ENCODE measurements at regions not wholly inside any gene's neighbourhood (a gene's known extent, or its start where the extent isn't known, plus 50 kb on each side); places are given as distances from the start of the nearest gene placed in this dataset.
A peak's percentile ranks its signal among the peaks of the same experiment; 100 is the strongest.

DNA sequence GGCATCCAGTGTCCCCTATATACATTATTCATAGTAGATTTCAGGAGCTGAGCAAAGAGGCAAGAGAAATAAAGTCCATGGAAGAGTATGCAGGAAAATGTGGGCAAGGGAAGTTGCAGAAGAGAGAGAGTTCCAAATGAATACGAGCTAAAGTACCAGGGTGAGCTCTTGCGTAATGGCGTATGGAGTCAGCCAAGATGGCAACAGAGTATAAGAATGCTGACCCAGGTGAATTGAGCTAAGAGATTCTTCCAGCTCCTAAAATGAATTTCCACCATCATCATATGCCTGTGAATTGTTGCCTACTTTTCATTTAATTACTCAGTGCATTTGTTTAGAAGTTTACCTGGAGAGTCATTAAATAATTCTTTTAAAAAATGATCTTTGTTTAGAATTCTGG is 153.2 kb upstream of the CNTNAP4 start:
- Histone ChIP-seq H2AFZ (ENCODE audit: low read length) (no peak overlapping the region), H3K27me3 (ENCODE audit: control insufficient read depth in 1 of 2, insufficient read depth in 2 of 2, low read length in 2 of 2) (no peaks in the 10 kb centered on the region), H3K9ac (ENCODE audit: insufficient read depth, low read depth, low read length) (no peak overlapping the region), H3K4me1 (ENCODE audit: insufficient read depth, low read length) (no peaks in the 10 kb centered on the region), H4K20me1 (ENCODE audit: insufficient read depth, low read length) (no peaks in the 10 kb centered on the region), H3K27ac (ENCODE audit: extremely low read length, insufficient read depth, low read length) (no peak overlapping the region), H3K4me3 (replicated peaks in 1 of 3; ENCODE audit: insufficient read depth in 1 of 3, low read depth in 2 of 3, low read length in 3 of 3) (no peak overlapping the region), H3K36me3 (replicated peaks in 1 of 2; ENCODE audit: control insufficient read depth in 1 of 2, insufficient read depth in 2 of 2, low read length in 2 of 2) (no peaks in the 10 kb centered on the region), H3K79me2 (ENCODE audit: insufficient read depth, low read length) (no peaks in the 10 kb centered on the region), H3K9me3 (ENCODE audit: low read length) (no peaks in the 10 kb centered on the region), H3K4me2 (ENCODE audit: low read depth, low read length) (no peak overlapping the region)
- no peak for TF ChIP-seq HDAC1 (CRISPR knock-in tag; IDR thresholded peaks at IDR 0.05)
- TF ChIP-seq ZNF230 (CRISPR knock-in tag; IDR thresholded peaks at IDR 0.05), result no peak
- no peak for TF ChIP-seq GABPA (IDR thresholded peaks at IDR 0.05; ENCODE audit: low read depth, low read length)
- TF ChIP-seq GABPA (CRISPR knock-in tag; IDR thresholded peaks at IDR 0.05; ENCODE audit: low read depth), result no peak
- no peak for TF ChIP-seq NFE2L1 (CRISPR knock-in tag; IDR thresholded peaks at IDR 0.05; ENCODE audit: borderline replicate concordance)
- TF ChIP-seq, protein P1, sequence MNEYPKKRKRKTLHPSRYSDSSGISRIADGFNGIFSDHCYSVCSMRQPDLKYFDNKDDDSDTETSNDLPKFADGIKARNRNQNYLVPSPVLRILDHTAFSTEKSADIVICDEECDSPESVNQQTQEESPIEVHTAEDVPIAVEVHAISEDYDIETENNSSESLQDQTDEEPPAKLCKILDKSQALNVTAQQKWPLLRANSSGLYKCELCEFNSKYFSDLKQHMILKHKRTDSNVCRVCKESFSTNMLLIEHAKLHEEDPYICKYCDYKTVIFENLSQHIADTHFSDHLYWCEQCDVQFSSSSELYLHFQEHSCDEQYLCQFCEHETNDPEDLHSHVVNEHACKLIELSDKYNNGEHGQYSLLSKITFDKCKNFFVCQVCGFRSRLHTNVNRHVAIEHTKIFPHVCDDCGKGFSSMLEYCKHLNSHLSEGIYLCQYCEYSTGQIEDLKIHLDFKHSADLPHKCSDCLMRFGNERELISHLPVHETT (CRISPR knock-in tag; conservative IDR thresholded peaks at IDR 0.05), result no peak
- no peak for TF ChIP-seq ZNF629 (CRISPR knock-in tag; conservative IDR thresholded peaks at IDR 0.05)
- TF ChIP-seq ARHGAP35 (CRISPR knock-in tag; IDR thresholded peaks at IDR 0.05; ENCODE audit: borderline replicate concordance), result no peak
- TF ChIP-seq FOXK2 (IDR thresholded peaks at IDR 0.05), result no peak
- TF ChIP-seq MAFF (IDR thresholded peaks at IDR 0.05; ENCODE audit: low read depth, low read length), result peak; percentile 36; the same call in 1 of the 2 replicates
- no peak for TF ChIP-seq CBX2 (IDR thresholded peaks at IDR 0.05; ENCODE audit: low read depth, low read length)
- TF ChIP-seq CBX2 (CRISPR knock-in tag; IDR thresholded peaks at IDR 0.05; ENCODE audit: low read depth), result no peak
- TF ChIP-seq, protein P2, sequence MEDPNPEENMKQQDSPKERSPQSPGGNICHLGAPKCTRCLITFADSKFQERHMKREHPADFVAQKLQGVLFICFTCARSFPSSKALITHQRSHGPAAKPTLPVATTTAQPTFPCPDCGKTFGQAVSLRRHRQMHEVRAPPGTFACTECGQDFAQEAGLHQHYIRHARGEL (CRISPR knock-in tag; IDR thresholded peaks at IDR 0.05), result no peak
- TF ChIP-seq ZNF143 (CRISPR knock-in tag; IDR thresholded peaks at IDR 0.05), result no peak
- TF ChIP-seq, protein P3, sequence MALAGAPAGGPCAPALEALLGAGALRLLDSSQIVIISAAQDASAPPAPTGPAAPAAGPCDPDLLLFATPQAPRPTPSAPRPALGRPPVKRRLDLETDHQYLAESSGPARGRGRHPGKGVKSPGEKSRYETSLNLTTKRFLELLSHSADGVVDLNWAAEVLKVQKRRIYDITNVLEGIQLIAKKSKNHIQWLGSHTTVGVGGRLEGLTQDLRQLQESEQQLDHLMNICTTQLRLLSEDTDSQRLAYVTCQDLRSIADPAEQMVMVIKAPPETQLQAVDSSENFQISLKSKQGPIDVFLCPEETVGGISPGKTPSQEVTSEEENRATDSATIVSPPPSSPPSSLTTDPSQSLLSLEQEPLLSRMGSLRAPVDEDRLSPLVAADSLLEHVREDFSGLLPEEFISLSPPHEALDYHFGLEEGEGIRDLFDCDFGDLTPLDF (CRISPR knock-in tag; IDR thresholded peaks at IDR 0.05), result no peak
- no peak for TF ChIP-seq SRF (IDR thresholded peaks at IDR 0.05; ENCODE audit: low read depth, low read length)
- TF ChIP-seq NFATC3 (CRISPR knock-in tag; IDR thresholded peaks at IDR 0.05), result no peak
- TF ChIP-seq TEAD2 (CRISPR knock-in tag; IDR thresholded peaks at IDR 0.05), result no peak
- TF ChIP-seq CEBPB (IDR thresholded peaks at IDR 0.05; ENCODE audit: borderline replicate concordance, low read depth, low read length), result peak; percentile 80
- TF ChIP-seq ZNF7 (CRISPR knock-in tag; IDR thresholded peaks at IDR 0.05), result no peak
- no peak for TF ChIP-seq HCFC1 (IDR thresholded peaks at IDR 0.05; ENCODE audit: low read depth, low read length)
- TF ChIP-seq ISX (CRISPR knock-in tag; conservative IDR thresholded peaks at IDR 0.05), result no peak
- TF ChIP-seq MAFK (conservative IDR thresholded peaks at IDR 0.05 in 1 of 2, IDR thresholded peaks at IDR 0.05 in 1 of 2; ENCODE audit: low read length in 2 of 2), result peak in 1 of 2 experiments; percentile 53; a peak in 2 of 4 replicates
- TF ChIP-seq FOXA3 (CRISPR knock-in tag; IDR thresholded peaks at IDR 0.05), result no peak
- no peak for TF ChIP-seq CREM (IDR thresholded peaks at IDR 0.05)
- no peak for TF ChIP-seq CREM (CRISPR knock-in tag; IDR thresholded peaks at IDR 0.05)
- no peak for TF ChIP-seq ZSCAN9 (CRISPR knock-in tag; IDR thresholded peaks at IDR 0.05; ENCODE audit: borderline replicate concordance)
- TF ChIP-seq ATRX (CRISPR knock-in tag; IDR thresholded peaks at IDR 0.05; ENCODE audit: borderline replicate concordance), result no peak
- TF ChIP-seq PITX1 (CRISPR knock-in tag; IDR thresholded peaks at IDR 0.05), result no peak
- no peak for TF ChIP-seq TMF1 (CRISPR knock-in tag; IDR thresholded peaks at IDR 0.05; ENCODE audit: low read depth)
- intact Hi-C loops (cut with micrococcal nuclease; ENCODE audit: unreplicated experiment), result no loop called here
- ChIA-PET CTCF (ENCODE audit: low intra/inter-chr PET ratio, low total read pairs) (no interaction called here), POLR2A (no interaction called here)
- 69% methylated on average over 3 of the region's 3 CpGs for WGBS (ENCODE audit: low lambda C conversion rate)
- ATAC-seq (no peak), DNase-seq (ENCODE audit: low spot score) (no peak), FAIRE-seq (no peak)
- in situ Hi-C loops (cut with HindIII; ENCODE audit: extremely low pct_ligation_motif_present, low pct_unique_long_range_greater_than_20kb), result no loop called here
- BruUV-seq (replicated peaks), result no TSS peak

Data from HepG2 (cell line).